Endothelial cell of umbilical vein (primary cell): ENCODE measurements at regions not wholly inside any gene's neighbourhood (a gene's known extent, or its start where the extent isn't known, plus 50 kb on each side); places are given as distances from the start of the nearest gene placed in this dataset.

Experiments
- BruUV-seq: library from RNA; stranded (reverse); fragments of 400-500 nt; replicated peaks from 2 replicates; lab custom pipeline; 2021; lab: Mats Ljungman, UMichigan
- CTCF ChIA-PET: fragments of 300-600, 350-600 bp; sonication (Branson Sonifier 250); formaldehyde crosslinking; loops from one replicate; lab custom pipeline; 2021; ENCODE audit warnings: antibody characterized with exemption, inconsistent platforms; lab: Charles Lee
- POLR2A ChIA-PET: fragments of 300-600, 350-600 bp; sonication (Branson Sonifier 250); formaldehyde crosslinking; loops from one replicate; lab custom pipeline; 2021; ENCODE audit warnings: antibody characterized with exemption, inconsistent platforms; lab: Charles Lee
- DNase-seq: peaks from one replicate; pipeline ENCODE4 v3.0.0-alpha.2; 2011; ENCODE audit warnings: low read depth, low spot score
- FAIRE-seq: peaks from 2 replicates; lab custom pipeline; 2011; peaks lifted over from hg19 to GRCh38; lab: Jason Lieb, UNC
- H2AFZ ChIP-seq: 2 replicates; pipeline ENCODE4 v1.6.0; 2012; ENCODE audit warnings: low read depth, low read length, control low read depth, inconsistent platforms
- H3K27ac ChIP-seq: 2 replicates; pipeline ENCODE4 v1.5.1; 2011; ENCODE audit warnings: low read depth, mild to moderate bottlenecking, control low read depth, low read length, moderate library complexity; ENCODE audit not compliant: insufficient read depth
- H3K27me3 ChIP-seq, 2 experiments: 2 replicates each; pipeline versions ENCODE4 v1.6.0 to v1.6.1; 2011; ENCODE audit warnings: low read length in 2 of 2, mixed read lengths in 1 of 2; ENCODE audit not compliant: control insufficient read depth in 2 of 2, insufficient read depth in 2 of 2
- H3K36me3 ChIP-seq, 2 experiments: 2 replicates in 1 of 2; 3 replicates in 1 of 2; pipeline ENCODE4 v1.5.1; 2011; ENCODE audit warnings: low read length in 2 of 2, mild to moderate bottlenecking in 1 of 2, moderate library complexity in 1 of 2; ENCODE audit not compliant: control insufficient read depth in 2 of 2, insufficient read depth in 2 of 2; ENCODE audit errors: extremely low read depth in 1 of 2
- H3K4me1 ChIP-seq: 3 replicates; pipeline ENCODE4 v1.5.1; 2011; ENCODE audit warnings: mild to moderate bottlenecking, low read length; ENCODE audit not compliant: control insufficient read depth, insufficient read depth; ENCODE audit errors: extremely low read depth
- H3K4me2 ChIP-seq: 2 replicates; pipeline ENCODE4 v1.6.1; 2011; ENCODE audit warnings: low read length, control low read depth, mixed read lengths; ENCODE audit not compliant: insufficient read depth
- H3K4me3 ChIP-seq, 3 experiments: fragments of 200-600 bp in 1 of 3; sonication (generic), shearing (Covaris generic) in 1 of 3; replicated peaks in 1 of 3; 2 replicates each; pipeline ENCODE4 v1.5.1; 2011 to 2016; ENCODE audit warnings: control low read depth in 3 of 3, low read length in 3 of 3, mild to moderate bottlenecking in 2 of 3, inconsistent platforms in 1 of 3, low read depth in 1 of 3, moderate library complexity in 1 of 3; ENCODE audit not compliant: insufficient read depth in 1 of 3
- H3K79me2 ChIP-seq: 2 replicates; pipeline ENCODE4 v1.6.0; 2012; ENCODE audit warnings: low read length, inconsistent platforms; ENCODE audit not compliant: control insufficient read depth, insufficient read depth
- H3K9ac ChIP-seq: replicated peaks from 2 replicates; pipeline ENCODE3; 2011; ENCODE audit warnings: low read length, control low read depth; ENCODE audit not compliant: insufficient read depth; ENCODE audit errors: extremely low read depth
- H3K9me1 ChIP-seq: replicated peaks from 3 replicates; pipeline ENCODE4 v1.6.0; 2011; ENCODE audit warnings: mild to moderate bottlenecking, low read length; ENCODE audit not compliant: control insufficient read depth, insufficient read depth; ENCODE audit errors: extremely low read depth
- H3K9me3 ChIP-seq: replicated peaks from 2 replicates; pipeline ENCODE4 v1.5.1; 2012; ENCODE audit warnings: low read length, inconsistent platforms; ENCODE audit not compliant: control insufficient read depth, insufficient read depth
- H4K20me1 ChIP-seq: replicated peaks from 2 replicates; pipeline ENCODE3; 2011; ENCODE audit warnings: mild to moderate bottlenecking, low read length; ENCODE audit not compliant: control insufficient read depth, insufficient read depth; ENCODE audit errors: extremely low read depth
- CTCF ChIP-seq, 2 donors: IDR thresholded peaks; 1 replicate in 1 of 2; 2 replicates in 1 of 2; pipeline ENCODE4 v1.5.1; 2011; ENCODE audit warnings: low read length in 2 of 2, mild to moderate bottlenecking in 2 of 2, moderate library complexity in 2 of 2, control low read depth in 1 of 2, inconsistent platforms in 1 of 2, low read depth in 1 of 2; ENCODE audit not compliant: insufficient read depth in 1 of 2; ENCODE audit errors: extremely low read depth in 1 of 2
- EZH2 ChIP-seq: IDR thresholded peaks from 2 replicates; pipeline ENCODE4 v1.6.1; 2012; ENCODE audit warnings: borderline replicate concordance, low read depth, mild to moderate bottlenecking, moderate library complexity, low read length, inconsistent platforms; ENCODE audit not compliant: severe bottlenecking
- FOS ChIP-seq: IDR thresholded peaks from 2 replicates; pipeline ENCODE4 v1.6.1; 2011; ENCODE audit warnings: mild to moderate bottlenecking, low read length, moderate library complexity, borderline replicate concordance; ENCODE audit not compliant: insufficient read depth
- GATA2 ChIP-seq: IDR thresholded peaks from 2 replicates; pipeline ENCODE4 v1.7.0; 2011; ENCODE audit warnings: low read depth, mild to moderate bottlenecking, moderate library complexity, mixed read lengths, low read length; ENCODE audit not compliant: insufficient read length, insufficient read depth
- JUN ChIP-seq: IDR thresholded peaks from 2 replicates; pipeline ENCODE4 v1.6.1; 2011; ENCODE audit warnings: borderline replicate concordance, low read depth; ENCODE audit not compliant: insufficient read length, insufficient read depth
- MAX ChIP-seq: IDR thresholded peaks from 2 replicates; pipeline ENCODE4 v1.6.1; 2011; ENCODE audit not compliant: insufficient read depth, insufficient read length
- MYC ChIP-seq: IDR thresholded peaks from one replicate; pipeline ENCODE4 v1.6.1; 2011; ENCODE audit warnings: mild to moderate bottlenecking, low read depth, low read length
- POLR2A ChIP-seq: IDR thresholded peaks from 2 replicates; pipeline ENCODE4 v1.6.1; 2012; ENCODE audit warnings: low read depth, mild to moderate bottlenecking, control low read depth, low read length
- POLR2AphosphoS5 ChIP-seq: IDR thresholded peaks from 2 replicates; pipeline ENCODE4 v1.6.1; 2012; ENCODE audit warnings: low read depth, mild to moderate bottlenecking, control low read depth, low read length, moderate library complexity; ENCODE audit not compliant: insufficient read depth
- dilution Hi-C: fragments of 300-500 bp; cut with MboI; formaldehyde crosslinking; loops from one replicate; pipeline ENCODE4 v1.15.0; 2019; ENCODE audit warnings: low sequenced_read_pairs; ENCODE audit not compliant: extremely low pct_ligation_motif_present
- intact Hi-C: fragments of 100-400 bp; cut with micrococcal nuclease; formaldehyde crosslinking; loops from one replicate; pipeline ENCODE4 v1.10.0; 2022

- Histone ChIP-seq H3K4me1 (no peaks in the 10 kb centered on the region), H4K20me1 (no peaks in the 10 kb centered on the region), H3K9me1 (no peaks in the 10 kb centered on the region), H3K4me2 (no peak overlapping the region), H3K9me3 (no peaks in the 10 kb centered on the region), H3K9ac (no peak overlapping the region), H3K36me3 (no peaks in the 10 kb centered on the region), H3K79me2 (no peaks in the 10 kb centered on the region), H2AFZ (no peak overlapping the region), H3K27ac (no peak overlapping the region), H3K27me3 (no peaks in the 10 kb centered on the region), H3K4me3 (no peak overlapping the region)
- FAIRE-seq (no peak), DNase-seq (no peak)
- dilution Hi-C loops, result no loop called here
- no TSS peak for BruUV-seq
- POLR2A ChIA-PET, result no interaction called here
- CTCF ChIA-PET, result no interaction called here
- intact Hi-C loops, result no loop called here
- TF ChIP-seq POLR2A (no peak), CTCF (IDR thresholded peaks at IDR 0.05; ENCODE audit: extremely low read depth in 1 of 2, insufficient read depth in 1 of 2, low read depth in 1 of 2, low read length in 2 of 2) (no peak), EZH2 (no peak), GATA2 (no peak), JUN (no peak), FOS (no peak), MAX (no peak), MYC (no peak), POLR2AphosphoS5 (no peak)
Observed at GRCh38 chr17:77865112-77865611, 93.3 kb upstream of the TNRC6C start.
